Upper lobe of left lung (tissue), 6 donors: ENCODE measurements at regions not wholly inside any gene's neighbourhood (a gene's known extent, or its start where the extent isn't known, plus 50 kb on each side); places are given as distances from the start of the nearest gene placed in this dataset.

Experiments
- ATAC-seq, 2 donors: fragments of 200-7000 bp; cut with Tn5 transposase; one replicate each; pipeline ENCODE4 v1.9.1; 2022; ENCODE audit warnings: mild to moderate bottlenecking in 2 of 2, moderate library complexity in 2 of 2; ENCODE audit not compliant: low FRiP score in 2 of 2
- DNase-seq, 2 donors: peaks; one replicate each; pipeline ENCODE4 v3.0.0-alpha.2; 2019 to 2020
- H3K27ac ChIP-seq, 4 donors: fragments of 200-600 bp; sonication (generic); one replicate each; pipeline ENCODE4 v1.5.1; 2016 to 2019
- H3K27me3 ChIP-seq, 4 donors: fragments of 200-600 bp; sonication (generic); one replicate each; pipeline ENCODE4 v1.5.1; 2017 to 2019
- H3K36me3 ChIP-seq, 4 donors: fragments of 200-600 bp; sonication (generic); one replicate each; pipeline ENCODE4 v1.5.1; 2016 to 2019
- H3K4me1 ChIP-seq, 4 donors: fragments of 200-600 bp; sonication (generic); one replicate each; pipeline ENCODE4 v1.5.1; 2018 to 2019
- H3K4me3 ChIP-seq, 4 donors: fragments of 200-600 bp; sonication (generic); one replicate each; pipeline ENCODE4 v1.5.1; 2017 to 2019; ENCODE audit warnings: mild to moderate bottlenecking in 2 of 4, moderate library complexity in 1 of 4
- H3K9me3 ChIP-seq, 4 donors: fragments of 200-600 bp; sonication (generic); one replicate each; pipeline ENCODE4 v1.5.1; 2018 to 2019
- CTCF ChIP-seq, 6 experiments: fragments of 450-650 bp in 4 of 6; fragments of 200-600 bp in 2 of 6; sonication (generic) in 2 of 6; IDR thresholded peaks; one replicate each; pipeline ENCODE4 v1.5.1; 2016 to 2019; ENCODE audit warnings: antibody characterized with exemption in 6 of 6
- EP300 ChIP-seq, 4 donors: sonication (generic); formaldehyde crosslinking; IDR thresholded peaks; one replicate each; pipeline ENCODE4 v1.5.1; 2017; ENCODE audit warnings: antibody characterized with exemption in 4 of 4, control low read depth in 2 of 4
- POLR2A ChIP-seq, 4 donors: fragments of 450-650 bp; IDR thresholded peaks; one replicate each; pipeline ENCODE4 v1.5.1; 2016 to 2017; ENCODE audit warnings: antibody characterized with exemption in 4 of 4, mild to moderate bottlenecking in 2 of 4
- POLR2AphosphoS5 ChIP-seq, 2 donors: sonication (generic); formaldehyde crosslinking; IDR thresholded peaks; one replicate each; pipeline ENCODE4 v1.5.1; 2017; ENCODE audit warnings: antibody characterized with exemption in 2 of 2
- WGBS, 2 donors: methylation state at CpG; one replicate each; pipeline ENCODE4 v1.1.5; 2017 to 2018; 5-methylcytosine and 5-hydroxymethylcytosine counted together
- donor health status: DM: no; HTN: no; CAD: no; lungs with moderate emphysema.
- donor health status: DM: no; HTN: yes; CAD: no; lungs with severe emphysema.

GRCh38 chr6:149147195-149147594 lies 170.3 kb upstream of the TAB2 start:
- WGBS, 2 donors, result 13 to 16% methylated on average over 3 of the region's 3 CpGs
- peak in 1 of 2 donors; percentile 58 for ATAC-seq

DNA sequence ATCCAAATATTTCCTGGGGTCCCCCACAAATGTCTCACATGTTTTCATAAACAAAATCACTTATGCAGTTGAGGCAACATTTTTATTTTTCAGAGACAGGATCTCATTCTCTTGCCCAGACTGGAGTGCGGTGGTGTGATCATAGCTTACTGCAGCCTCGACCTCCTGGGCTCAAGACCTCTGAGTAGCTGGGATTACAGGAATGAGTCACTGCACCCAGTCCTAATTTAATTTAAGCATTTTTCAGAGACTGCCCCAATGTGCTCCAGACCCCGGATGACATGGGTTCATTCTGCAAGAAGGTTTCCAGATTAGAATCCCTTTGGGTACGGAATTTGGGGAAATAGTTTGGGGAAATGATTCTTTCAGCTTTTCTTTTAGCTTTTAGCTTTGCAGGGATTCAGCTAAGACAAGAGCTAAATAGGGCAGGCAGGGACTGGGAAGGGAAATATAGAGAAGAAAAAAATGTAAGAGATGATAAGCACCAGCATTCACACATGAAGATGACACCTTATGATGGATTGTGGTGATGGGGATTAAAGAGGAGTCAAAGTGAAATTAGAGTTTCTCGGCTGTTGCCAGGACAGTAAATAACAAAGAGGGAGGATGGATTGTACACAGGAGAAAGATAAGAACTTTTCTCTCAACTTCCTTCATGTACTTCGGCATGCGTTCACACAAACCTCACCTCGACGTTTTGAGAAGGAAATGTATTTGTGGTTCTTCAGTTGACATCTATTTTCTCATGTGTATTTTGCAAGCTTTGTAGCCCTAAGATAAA lies 169.4 kb upstream of the TAB2 start:
- H3K9me3 ChIP-seq, result no peaks in the 10 kb centered on the region
- H3K4me1 ChIP-seq, result peaks cover 0 to 3% (median 0%) of the 10 kb centered on the region in 4 donors
- TF ChIP-seq POLR2A (IDR thresholded peaks at IDR 0.05) (no peak), CTCF (IDR thresholded peaks at IDR 0.05) (no peak), POLR2AphosphoS5 (IDR thresholded peaks at IDR 0.05) (no peak), EP300 (IDR thresholded peaks at IDR 0.05) (no peak)
- H3K27me3 ChIP-seq, result no peaks in the 10 kb centered on the region
- H3K36me3 ChIP-seq, result no peaks in the 10 kb centered on the region
- ATAC-seq (peak in 1 of 2 donors; percentile 43), DNase-seq (no peak)
- 41 to 51% methylated on average over 9 of the region's 9 CpGs for WGBS, 2 donors
- H3K4me3 ChIP-seq, result no peak overlapping the region
- H3K27ac ChIP-seq, result no peak overlapping the region

More at GRCh38 chr6:149147195-149147594, 170.3 kb upstream of the TAB2 start:
- no peak overlapping the region for H3K27ac ChIP-seq
- no peaks in the 10 kb centered on the region for H3K36me3 ChIP-seq
- H3K4me3 ChIP-seq, result no peak overlapping the region
- no peak for DNase-seq
- H3K9me3 ChIP-seq, result no peaks in the 10 kb centered on the region
- no peak for TF ChIP-seq EP300 (IDR thresholded peaks at IDR 0.05)
- no peak for TF ChIP-seq CTCF (IDR thresholded peaks at IDR 0.05)
- peaks cover 0 to 3% (median 0%) of the 10 kb centered on the region in 4 donors for H3K4me1 ChIP-seq
- no peaks in the 10 kb centered on the region for H3K27me3 ChIP-seq

DNA sequence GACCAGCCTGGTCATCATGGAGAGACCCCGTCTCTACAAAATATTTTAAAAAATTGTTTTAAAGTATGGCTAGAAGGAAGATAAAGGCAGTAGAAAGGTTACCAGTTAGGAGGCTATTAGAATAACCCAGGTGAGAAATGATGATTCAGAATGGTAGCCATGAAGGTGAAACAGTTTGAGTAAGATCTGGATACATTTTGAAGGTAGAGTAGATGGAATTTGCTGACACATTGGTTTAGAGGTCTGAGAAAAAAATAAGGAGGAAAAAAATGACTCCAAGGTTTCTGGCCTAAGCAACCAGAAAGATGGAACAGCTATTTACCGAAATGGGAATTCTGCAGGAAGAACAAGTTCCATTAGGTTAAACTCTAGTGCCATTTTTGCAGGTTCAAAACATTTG lies 167.9 kb upstream of the TAB2 start:
- H3K9me3 ChIP-seq, result no peaks in the 10 kb centered on the region
- no peak for TF ChIP-seq POLR2AphosphoS5 (IDR thresholded peaks at IDR 0.05)
- no peak for TF ChIP-seq EP300 (IDR thresholded peaks at IDR 0.05)
- no peak for TF ChIP-seq CTCF (IDR thresholded peaks at IDR 0.05)
- TF ChIP-seq POLR2A (IDR thresholded peaks at IDR 0.05), result no peak
- DNase-seq (no peak), ATAC-seq (no peak)
- 93% methylated on average over 2 of the region's 2 CpGs for WGBS, 2 donors
- no peaks in the 10 kb centered on the region for H3K27me3 ChIP-seq
- H3K36me3 ChIP-seq, result no peaks in the 10 kb centered on the region
- H3K27ac ChIP-seq, result no peak overlapping the region
- peaks cover 0 to 3% (median 0%) of the 10 kb centered on the region in 4 donors for H3K4me1 ChIP-seq
- H3K4me3 ChIP-seq, result no peak overlapping the region

DNA sequence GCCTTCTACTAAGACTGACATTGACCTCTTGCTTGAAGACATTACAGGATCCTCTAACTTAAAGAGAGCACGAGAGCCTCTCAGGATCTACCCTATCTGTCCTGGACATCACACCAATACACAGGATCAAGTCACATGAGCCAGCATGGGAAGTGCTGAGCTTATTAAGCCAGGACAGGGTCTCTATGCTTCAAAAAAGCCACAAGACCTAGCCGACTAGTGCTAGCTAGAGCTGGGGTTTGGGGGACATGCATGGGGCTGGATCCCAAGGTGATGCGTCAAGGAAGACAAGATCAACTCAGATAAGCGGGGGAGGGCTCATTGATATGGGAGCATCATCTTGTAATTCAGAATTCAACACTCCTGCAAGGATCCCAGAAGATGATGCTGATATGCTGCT lies 167.2 kb upstream of the TAB2 start:
- no peak for TF ChIP-seq POLR2AphosphoS5 (IDR thresholded peaks at IDR 0.05)
- no peak for TF ChIP-seq EP300 (IDR thresholded peaks at IDR 0.05)
- TF ChIP-seq POLR2A (IDR thresholded peaks at IDR 0.05), result no peak
- no peak for TF ChIP-seq CTCF (IDR thresholded peaks at IDR 0.05)

More for the DNA sequence above, 167.2 kb upstream of the TAB2 start:
- Histone ChIP-seq H3K4me3 (no peak overlapping the region), H3K36me3 (no peaks in the 10 kb centered on the region), H3K4me1 (peaks cover 0 to 3% (median 0%) of the 10 kb centered on the region in 4 donors), H3K9me3 (no peaks in the 10 kb centered on the region), H3K27me3 (no peaks in the 10 kb centered on the region), H3K27ac (no peak overlapping the region)
- ATAC-seq, result no peak
- 79 to 93% methylated on average over 4 of the region's 4 CpGs for WGBS, 2 donors
- DNase-seq, result no peak
